ENCODE measurements at regions not wholly inside any gene's neighbourhood (a gene's known extent, or its start where the extent isn't known, plus 50 kb on each side); places are given as distances from the start of the nearest gene placed in this dataset.

DNA sequence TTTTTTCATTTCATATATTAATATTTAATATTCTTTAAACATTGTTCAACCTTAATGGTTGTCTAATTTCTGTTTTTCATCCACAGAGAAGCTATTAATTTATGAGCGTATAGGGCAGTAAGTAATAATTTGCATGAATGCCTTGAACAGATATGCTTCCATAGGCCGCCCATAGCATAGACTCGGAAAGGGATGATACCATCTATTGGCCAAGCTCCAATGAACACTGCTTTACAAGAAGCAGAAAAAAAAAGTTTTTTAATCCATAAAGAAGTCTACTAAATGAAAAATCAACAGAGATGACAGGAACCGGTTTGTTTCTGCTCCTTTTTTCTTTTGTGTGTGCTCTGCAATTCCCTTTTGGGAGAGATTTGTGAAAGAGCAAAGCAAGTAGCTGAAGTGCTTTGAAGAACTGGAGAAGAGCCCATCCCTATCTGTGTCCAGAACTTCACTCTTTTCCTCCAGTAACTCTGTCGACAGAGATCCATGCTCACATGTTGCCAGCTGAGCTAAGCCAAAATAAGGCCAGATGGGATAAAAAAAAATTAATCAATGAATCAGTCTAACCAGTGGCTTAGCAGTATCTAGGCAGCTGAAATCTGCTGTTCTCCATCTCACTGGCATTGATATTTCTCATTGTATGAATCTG is 215.9 kb upstream of the SOX21 start:
- TF ChIP-seq, protein P1, sequence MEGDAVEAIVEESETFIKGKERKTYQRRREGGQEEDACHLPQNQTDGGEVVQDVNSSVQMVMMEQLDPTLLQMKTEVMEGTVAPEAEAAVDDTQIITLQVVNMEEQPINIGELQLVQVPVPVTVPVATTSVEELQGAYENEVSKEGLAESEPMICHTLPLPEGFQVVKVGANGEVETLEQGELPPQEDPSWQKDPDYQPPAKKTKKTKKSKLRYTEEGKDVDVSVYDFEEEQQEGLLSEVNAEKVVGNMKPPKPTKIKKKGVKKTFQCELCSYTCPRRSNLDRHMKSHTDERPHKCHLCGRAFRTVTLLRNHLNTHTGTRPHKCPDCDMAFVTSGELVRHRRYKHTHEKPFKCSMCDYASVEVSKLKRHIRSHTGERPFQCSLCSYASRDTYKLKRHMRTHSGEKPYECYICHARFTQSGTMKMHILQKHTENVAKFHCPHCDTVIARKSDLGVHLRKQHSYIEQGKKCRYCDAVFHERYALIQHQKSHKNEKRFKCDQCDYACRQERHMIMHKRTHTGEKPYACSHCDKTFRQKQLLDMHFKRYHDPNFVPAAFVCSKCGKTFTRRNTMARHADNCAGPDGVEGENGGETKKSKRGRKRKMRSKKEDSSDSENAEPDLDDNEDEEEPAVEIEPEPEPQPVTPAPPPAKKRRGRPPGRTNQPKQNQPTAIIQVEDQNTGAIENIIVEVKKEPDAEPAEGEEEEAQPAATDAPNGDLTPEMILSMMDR (IDR thresholded peaks at IDR 0.05): no peak
- TF ChIP-seq EP300 (IDR thresholded peaks at IDR 0.05) (no peak), POLR2A (IDR thresholded peaks at IDR 0.05) (no peak)
